H9 (cell line): ENCODE measurements at regions not wholly inside any gene's neighbourhood (a gene's known extent, or its start where the extent isn't known, plus 50 kb on each side); places are given as distances from the start of the nearest gene placed in this dataset.

Source experiments
- DNase-seq: peaks from one replicate; pipeline ENCODE4 v3.0.0-alpha.2; 2017
- H2AFZ ChIP-seq: one replicate; pipeline ENCODE4 v1.6.1; 2013; ENCODE audit warnings: mild to moderate bottlenecking, low read length, control low read depth, moderate library complexity
- H2AK5ac ChIP-seq: 2 replicates; pipeline ENCODE4 v1.6.1; 2013; ENCODE audit warnings: low read length, control low read depth, mixed read lengths; ENCODE audit not compliant: insufficient read length
- H2BK120ac ChIP-seq: one replicate; pipeline ENCODE4 v1.6.1; 2013; ENCODE audit warnings: low read depth, mild to moderate bottlenecking, low read length, control low read depth, inconsistent platforms; ENCODE audit not compliant: poor library complexity, severe bottlenecking
- H2BK12ac ChIP-seq: 2 replicates; pipeline ENCODE4 v1.6.1; 2013; ENCODE audit warnings: low read length, control low read depth, mixed read lengths, low read depth; ENCODE audit not compliant: insufficient read length
- H2BK15ac ChIP-seq: 2 replicates; pipeline ENCODE4 v1.6.1; 2013; ENCODE audit warnings: low read depth, low read length, control low read depth
- H2BK20ac ChIP-seq: one replicate; pipeline ENCODE4 v1.6.1; 2013; ENCODE audit warnings: low read depth, mild to moderate bottlenecking, low read length, control low read depth, inconsistent platforms; ENCODE audit not compliant: poor library complexity, severe bottlenecking
- H2BK5ac ChIP-seq: 2 replicates; pipeline ENCODE4 v1.6.1; 2013; ENCODE audit warnings: low read length, control low read depth, mixed read lengths; ENCODE audit not compliant: insufficient read length
- H3K14ac ChIP-seq: 2 replicates; pipeline ENCODE4 v1.6.1; 2013; ENCODE audit warnings: low read length, control low read depth; ENCODE audit not compliant: insufficient read depth
- H3K18ac ChIP-seq: 2 replicates; pipeline ENCODE4 v1.6.1; 2013; ENCODE audit warnings: low read depth, mild to moderate bottlenecking, mixed read lengths, low read length, control low read depth; ENCODE audit not compliant: insufficient read length
- H3K23ac ChIP-seq: 2 replicates; pipeline ENCODE4 v1.6.1; 2013; ENCODE audit warnings: low read length, control low read depth, mixed read lengths, low read depth; ENCODE audit not compliant: insufficient read length
- H3K23me2 ChIP-seq: 2 replicates; pipeline ENCODE4 v1.6.1; 2013; ENCODE audit warnings: low read depth, mild to moderate bottlenecking, mixed read lengths, low read length, control low read depth; ENCODE audit not compliant: insufficient read length, poor library complexity, severe bottlenecking
- H3K27ac ChIP-seq: 2 replicates; pipeline ENCODE4 v1.5.1; 2013; ENCODE audit warnings: low read length, control low read depth, mixed read lengths, low read depth; ENCODE audit not compliant: insufficient read length
- H3K27me3 ChIP-seq: 2 replicates; pipeline ENCODE4 v1.6.1; 2013; ENCODE audit warnings: low read length, control low read depth, inconsistent platforms; ENCODE audit not compliant: insufficient read depth
- H3K4ac ChIP-seq: 2 replicates; pipeline ENCODE4 v1.6.1; 2013; ENCODE audit warnings: low read depth, mild to moderate bottlenecking, control low read depth, inconsistent platforms, low read length, moderate library complexity
- H3K4me1 ChIP-seq: 2 replicates; pipeline ENCODE4 v1.6.1; 2013; ENCODE audit warnings: low read length, control low read depth, inconsistent platforms; ENCODE audit not compliant: insufficient read depth
- H3K4me2 ChIP-seq: 2 replicates; pipeline ENCODE4 v1.6.1; 2013; ENCODE audit warnings: low read length, control low read depth, mixed read lengths; ENCODE audit not compliant: insufficient read length, insufficient read depth
- H3K56ac ChIP-seq: 2 replicates; pipeline ENCODE4 v1.6.1; 2013; ENCODE audit warnings: low read depth, mild to moderate bottlenecking, mixed read lengths, low read length, control low read depth; ENCODE audit not compliant: insufficient read length
- H3K79me1 ChIP-seq: 2 replicates; pipeline ENCODE4 v1.6.1; 2013; ENCODE audit warnings: low read depth, mild to moderate bottlenecking, moderate library complexity, low read length, control low read depth, inconsistent platforms; ENCODE audit not compliant: insufficient read depth, poor library complexity, severe bottlenecking
- H3K79me2 ChIP-seq: 2 replicates; pipeline ENCODE4 v1.6.1; 2013; ENCODE audit warnings: low read length, control low read depth, inconsistent platforms; ENCODE audit not compliant: insufficient read depth
- H3K9ac ChIP-seq: 2 replicates; pipeline ENCODE4 v1.6.1; 2013; ENCODE audit warnings: low read length, control low read depth, mixed read lengths; ENCODE audit not compliant: insufficient read length; ENCODE audit errors: extremely low read depth
- H3K9me3 ChIP-seq: one replicate; pipeline ENCODE4 v1.6.1; 2013; ENCODE audit warnings: low read depth, low read length, inconsistent platforms; ENCODE audit not compliant: control insufficient read depth
- H3T11ph ChIP-seq: one replicate; pipeline ENCODE4 v1.6.1; 2013; ENCODE audit warnings: mild to moderate bottlenecking, low read length, control low read depth, inconsistent platforms
- H4K20me1 ChIP-seq: one replicate; pipeline ENCODE4 v1.6.1; 2013; ENCODE audit not compliant: control insufficient read depth, insufficient read length, insufficient read depth
- H4K5ac ChIP-seq: 2 replicates; pipeline ENCODE4 v1.6.1; 2013; ENCODE audit warnings: low read depth, mild to moderate bottlenecking, mixed read lengths, low read length, control low read depth; ENCODE audit not compliant: insufficient read length
- H4K8ac ChIP-seq: replicated peaks from 2 replicates; pipeline ENCODE4 v1.6.1; 2013; ENCODE audit warnings: low read length, control low read depth, mixed read lengths, low read depth; ENCODE audit not compliant: insufficient read length
- H4K91ac ChIP-seq: 2 replicates; pipeline ENCODE4 v1.6.1; 2013; ENCODE audit warnings: low read depth, mild to moderate bottlenecking, moderate library complexity, mixed read lengths, low read length, control low read depth; ENCODE audit not compliant: insufficient read length
- H3K27ac Mint-ChIP-seq, 3 experiments: 2 replicates in 2 of 3; 3 replicates in 1 of 3; pipeline ENCODE4 v1.8.0; 2020 to 2021; ENCODE audit warnings: mixed read lengths in 3 of 3, mild to moderate bottlenecking in 1 of 3, moderate library complexity in 1 of 3
- H3K27me3 Mint-ChIP-seq: 2 replicates; pipeline ENCODE4 v1.8.0; 2021; ENCODE audit warnings: low read depth, mild to moderate bottlenecking, moderate library complexity, mixed read lengths
- H3K36me3 Mint-ChIP-seq, 3 experiments: 2 replicates in 2 of 3; 3 replicates in 1 of 3; pipeline ENCODE4 v1.8.0; 2020 to 2021; ENCODE audit warnings: low read depth in 3 of 3, mixed read lengths in 3 of 3; ENCODE audit not compliant: insufficient read depth in 1 of 3
- H3K4me1 Mint-ChIP-seq, 2 experiments: 2 replicates each; pipeline ENCODE4 v1.8.0; 2020; ENCODE audit warnings: mixed read lengths in 2 of 2
- H3K4me3 Mint-ChIP-seq, 2 experiments: 2 replicates in 1 of 2; 3 replicates in 1 of 2; pipeline ENCODE4 v1.8.0; 2020 to 2021; ENCODE audit warnings: mild to moderate bottlenecking in 2 of 2, mixed read lengths in 2 of 2, moderate library complexity in 1 of 2
- H3K9me3 Mint-ChIP-seq, 2 experiments: 2 replicates in 1 of 2; 3 replicates in 1 of 2; pipeline ENCODE4 v1.8.0; 2020; ENCODE audit warnings: mild to moderate bottlenecking in 2 of 2, mixed read lengths in 2 of 2, moderate library complexity in 1 of 2
- CTCF ChIP-seq: fragments of 200-600 bp; sonication (generic); conservative IDR thresholded peaks from 3 replicates; pipeline ENCODE4 v1.8.0; 2021; ENCODE audit warnings: antibody characterized with exemption, mild to moderate bottlenecking

GRCh38 chrX:112235547-112235946 lies 153.0 kb upstream of the TRPC5 start:
- Histone ChIP-seq H2BK12ac (no peak overlapping the region), H3K9me3 (no peaks in the 10 kb centered on the region), H2AK5ac (no peak overlapping the region), H3K56ac (no peak overlapping the region), H3K4ac (no peak overlapping the region), H3T11ph (no peak overlapping the region), H4K8ac (no peak overlapping the region), H3K23me2 (no peaks in the 10 kb centered on the region), H3K4me2 (no peak overlapping the region), H2BK120ac (no peak overlapping the region), H3K27ac (no peak overlapping the region), H3K14ac (no peak overlapping the region), H3K27me3 (no peaks in the 10 kb centered on the region), H4K5ac (no peak overlapping the region), H3K9ac (no peak overlapping the region), H2AFZ (no peak overlapping the region), H3K79me2 (no peaks in the 10 kb centered on the region), H3K18ac (no peak overlapping the region), H4K20me1 (no peaks in the 10 kb centered on the region), H2BK20ac (no peak overlapping the region), H3K79me1 (no peaks in the 10 kb centered on the region), H3K4me1 (no peaks in the 10 kb centered on the region), H4K91ac (no peak overlapping the region), H3K23ac (no peak overlapping the region), H2BK15ac (no peak overlapping the region), H2BK5ac (no peak overlapping the region)
- TF ChIP-seq CTCF: no peak
- no peak for DNase-seq
- Mint-ChIP-seq H3K9me3 (peaks cover 0 to 2% of the 10 kb centered on the region in 2 experiments; a peak in 1 of 5 replicates), H3K4me1 (no peaks in the 10 kb centered on the region), H3K4me3 (no peak overlapping the region), H3K36me3 (peaks cover 0 to 1% (median 0%) of the 10 kb centered on the region in 3 experiments; a peak in 1 of 7 replicates), H3K27ac (no peak overlapping the region), H3K27me3 (no peaks in the 10 kb centered on the region)
